ENCODE measurements at regions not wholly inside any gene's neighbourhood (a gene's known extent, or its start where the extent isn't known, plus 50 kb on each side); places are given as distances from the start of the nearest gene placed in this dataset.

DNA sequence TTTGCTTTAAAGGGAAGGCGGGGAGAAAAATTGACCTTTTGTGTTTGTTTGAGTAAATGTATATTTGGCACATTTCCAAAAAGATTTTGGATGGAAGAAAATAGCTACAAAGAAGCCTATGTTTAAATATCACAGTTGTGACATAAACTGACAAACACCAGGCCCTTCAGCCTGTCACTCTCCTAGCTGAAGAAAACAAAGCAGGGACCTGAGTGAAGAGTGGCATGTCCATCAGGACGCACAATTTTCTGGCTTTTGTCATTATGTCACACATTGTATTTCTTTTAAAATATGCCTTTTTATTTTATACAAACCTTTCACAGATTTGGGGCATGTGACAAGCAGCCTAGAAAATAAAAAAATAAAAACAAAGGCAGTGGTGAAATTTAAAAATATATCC, 241.2 kb downstream of the OGFRL1 start:
- Histone ChIP-seq H3K4me3 (replicated peaks in 1 of 3; ENCODE audit: low read depth in 2 of 3, low read length in 3 of 3) (no peak overlapping the region), H3K27ac (ENCODE audit: low read depth in 1 of 2, low read length in 2 of 2) (no peak overlapping the region), H2AFZ (ENCODE audit: insufficient read depth, low read depth, low read length, poor library complexity, severe bottlenecking) (no peak overlapping the region), H3K9ac (ENCODE audit: insufficient read depth, low read length, poor library complexity, severe bottlenecking) (no peak overlapping the region), H3K4me2 (replicated peaks; ENCODE audit: extremely low read depth, low read length, poor library complexity, severe bottlenecking) (no peak overlapping the region), H3K4me1 (ENCODE audit: control insufficient read depth in 1 of 2, insufficient read depth in 2 of 2, low read length in 2 of 2) (peaks cover 6 to 10% of the 10 kb centered on the region in 2 donors), H3K9me3 (replicated peaks in 1 of 2; ENCODE audit: control insufficient read depth in 1 of 2, insufficient read depth in 1 of 2, low read length in 2 of 2) (no peaks in the 10 kb centered on the region), H3K79me2 (ENCODE audit: insufficient read depth, low read length) (no peaks in the 10 kb centered on the region), H3K27me3 (ENCODE audit: control insufficient read depth in 2 of 2, insufficient read depth in 2 of 2, low read length in 2 of 2) (no peaks in the 10 kb centered on the region), H3K36me3 (replicated peaks in 1 of 2; ENCODE audit: control insufficient read depth in 1 of 2, insufficient read depth in 2 of 2, low read length in 2 of 2) (no peaks in the 10 kb centered on the region), H4K20me1 (ENCODE audit: insufficient read depth, low read length) (no peaks in the 10 kb centered on the region)
- Mint-ChIP-seq H3K4me1 (peaks cover 10% of the 10 kb centered on the region), H3K27ac (no peak overlapping the region), H3K4me3 (no peak overlapping the region), H3K36me3 (no peaks in the 10 kb centered on the region), H3K27me3 (ENCODE audit: low read depth in 3 of 3) (peaks cover 0 to 3% (median 0%) of the 10 kb centered on the region in 3 donors), H3K9me3 (peaks cover 0 to 1% (median 0%) of the 10 kb centered on the region in 7 donors)
- TF ChIP-seq, protein P1, sequence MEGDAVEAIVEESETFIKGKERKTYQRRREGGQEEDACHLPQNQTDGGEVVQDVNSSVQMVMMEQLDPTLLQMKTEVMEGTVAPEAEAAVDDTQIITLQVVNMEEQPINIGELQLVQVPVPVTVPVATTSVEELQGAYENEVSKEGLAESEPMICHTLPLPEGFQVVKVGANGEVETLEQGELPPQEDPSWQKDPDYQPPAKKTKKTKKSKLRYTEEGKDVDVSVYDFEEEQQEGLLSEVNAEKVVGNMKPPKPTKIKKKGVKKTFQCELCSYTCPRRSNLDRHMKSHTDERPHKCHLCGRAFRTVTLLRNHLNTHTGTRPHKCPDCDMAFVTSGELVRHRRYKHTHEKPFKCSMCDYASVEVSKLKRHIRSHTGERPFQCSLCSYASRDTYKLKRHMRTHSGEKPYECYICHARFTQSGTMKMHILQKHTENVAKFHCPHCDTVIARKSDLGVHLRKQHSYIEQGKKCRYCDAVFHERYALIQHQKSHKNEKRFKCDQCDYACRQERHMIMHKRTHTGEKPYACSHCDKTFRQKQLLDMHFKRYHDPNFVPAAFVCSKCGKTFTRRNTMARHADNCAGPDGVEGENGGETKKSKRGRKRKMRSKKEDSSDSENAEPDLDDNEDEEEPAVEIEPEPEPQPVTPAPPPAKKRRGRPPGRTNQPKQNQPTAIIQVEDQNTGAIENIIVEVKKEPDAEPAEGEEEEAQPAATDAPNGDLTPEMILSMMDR (IDR thresholded peaks at IDR 0.05) = no peak
- intact Hi-C loops (cut with micrococcal nuclease) = no loop called here
- no CpG with 5 or more reads among the region's 2 CpGs for WGBS (ENCODE audit: insufficient coverage)
- no peak for DNase-seq

DNA sequence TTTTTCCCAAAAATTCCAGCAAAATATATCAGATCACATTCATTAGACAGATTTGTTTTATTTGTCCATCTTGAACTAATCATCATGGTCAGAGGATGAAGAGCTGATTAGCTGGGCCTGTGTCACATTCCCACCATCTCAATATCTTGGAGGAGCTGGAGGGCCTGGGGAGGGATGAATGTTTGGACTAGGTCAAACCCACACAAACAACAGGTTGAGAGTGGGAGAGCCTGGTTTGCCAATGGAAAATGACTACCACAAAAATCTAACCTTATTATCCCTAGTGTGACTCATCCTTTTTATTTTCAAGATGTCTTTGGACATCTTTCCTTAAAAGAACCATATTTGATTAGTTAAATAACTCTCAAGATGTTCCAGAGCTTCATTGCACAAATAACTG, 242.4 kb downstream of the OGFRL1 start:
- H3K4me3 Mint-ChIP-seq = no peak overlapping the region
- Histone ChIP-seq H2AFZ (ENCODE audit: insufficient read depth, low read depth, low read length, poor library complexity, severe bottlenecking) (no peak overlapping the region), H3K9me3 (replicated peaks in 1 of 2; ENCODE audit: control insufficient read depth in 1 of 2, insufficient read depth in 1 of 2, low read length in 2 of 2) (no peaks in the 10 kb centered on the region), H3K79me2 (ENCODE audit: insufficient read depth, low read length) (no peaks in the 10 kb centered on the region), H3K27me3 (ENCODE audit: control insufficient read depth in 2 of 2, insufficient read depth in 2 of 2, low read length in 2 of 2) (peaks cover 0 to 6% of the 10 kb centered on the region in 2 donors), H3K4me1 (ENCODE audit: control insufficient read depth in 1 of 2, insufficient read depth in 2 of 2, low read length in 2 of 2) (peaks cover 6 to 10% of the 10 kb centered on the region in 2 donors), H3K9ac (ENCODE audit: insufficient read depth, low read length, poor library complexity, severe bottlenecking) (no peak overlapping the region), H3K27ac (ENCODE audit: low read depth in 1 of 2, low read length in 2 of 2) (no peak overlapping the region), H3K4me2 (replicated peaks; ENCODE audit: extremely low read depth, low read length, poor library complexity, severe bottlenecking) (no peak overlapping the region), H3K36me3 (replicated peaks in 1 of 2; ENCODE audit: control insufficient read depth in 1 of 2, insufficient read depth in 2 of 2, low read length in 2 of 2) (no peaks in the 10 kb centered on the region), H3K4me3 (replicated peaks in 1 of 3; ENCODE audit: low read depth in 2 of 3, low read length in 3 of 3) (no peak overlapping the region), H4K20me1 (ENCODE audit: insufficient read depth, low read length) (no peaks in the 10 kb centered on the region)
- peaks cover 0 to 3% (median 2%) of the 10 kb centered on the region in 3 donors for H3K27me3 Mint-ChIP-seq (ENCODE audit: low read depth in 3 of 3)
- TF ChIP-seq, protein P1 (IDR thresholded peaks at IDR 0.05) = no peak
- DNase-seq = no peak
- H3K9me3 Mint-ChIP-seq = peaks cover 0 to 1% (median 0%) of the 10 kb centered on the region in 7 donors
- H3K4me1 Mint-ChIP-seq = peaks cover 10% of the 10 kb centered on the region
- no peak overlapping the region for H3K27ac Mint-ChIP-seq
- no peaks in the 10 kb centered on the region for H3K36me3 Mint-ChIP-seq
- intact Hi-C loops (cut with micrococcal nuclease) = no loop called here

Measured in CD14-positive monocyte (primary cell).